H1 (cell line): ENCODE measurements at regions not wholly inside any gene's neighbourhood (a gene's known extent, or its start where the extent isn't known, plus 50 kb on each side); places are given as distances from the start of the nearest gene placed in this dataset.

Source experiments
- CTCF ChIA-PET: fragments of 300-600 bp; sonication (Branson Sonifier 250); formaldehyde crosslinking; loops from one replicate; lab custom pipeline; 2021; ENCODE audit not compliant: partially characterized antibody; lab: Charles Lee
- POLR2A ChIA-PET: fragments of 300-600 bp; sonication (Branson Sonifier 250); formaldehyde crosslinking; loops from one replicate; lab custom pipeline; 2021; ENCODE audit warnings: inconsistent platforms; ENCODE audit not compliant: partially characterized antibody; lab: Charles Lee
- DNase-seq, 2 experiments: peaks; one replicate each; pipeline versions ENCODE4 v3.0.0 to v3.0.0-alpha.2; 2010 to 2022; ENCODE audit warnings: low spot score in 2 of 2, low read depth in 1 of 2, mixed read lengths in 1 of 2
- FAIRE-seq: peaks from 2 replicates; lab custom pipeline; 2011; peaks lifted over from hg19 to GRCh38; lab: Jason Lieb, UNC
- H2AFZ ChIP-seq: 2 replicates; pipeline ENCODE4 v1.8.1; 2012; ENCODE audit warnings: low read length, inconsistent platforms
- H2AK5ac ChIP-seq: 2 replicates; pipeline ENCODE4 v1.6.1; 2013; ENCODE audit warnings: low read depth, low read length
- H2BK120ac ChIP-seq: replicated peaks from 2 replicates; pipeline ENCODE3; 2013; ENCODE audit warnings: low read depth, low read length, inconsistent platforms
- H2BK12ac ChIP-seq: 2 replicates; pipeline ENCODE4 v1.6.1; 2013; ENCODE audit warnings: low read depth, low read length
- H2BK15ac ChIP-seq: 2 replicates; pipeline ENCODE4 v1.6.1; 2013; ENCODE audit warnings: low read length
- H2BK20ac ChIP-seq: 2 replicates; pipeline ENCODE4 v1.6.1; 2013; ENCODE audit warnings: low read length
- H2BK5ac ChIP-seq: 2 replicates; pipeline ENCODE4 v1.6.1; 2013; ENCODE audit warnings: low read depth, low read length
- H3K14ac ChIP-seq: 2 replicates; pipeline ENCODE4 v1.6.1; 2013; ENCODE audit warnings: inconsistent platforms; ENCODE audit not compliant: insufficient read length
- H3K18ac ChIP-seq: 2 replicates; pipeline ENCODE4 v1.6.1; 2013; ENCODE audit warnings: low read length; ENCODE audit errors: extremely low read depth
- H3K23ac ChIP-seq: 2 replicates; pipeline ENCODE4 v1.6.1; 2013; ENCODE audit warnings: inconsistent platforms; ENCODE audit not compliant: insufficient read length
- H3K23me2 ChIP-seq: 2 replicates; pipeline ENCODE4 v1.6.1; 2013; ENCODE audit warnings: low read depth, low read length
- H3K27ac ChIP-seq: 2 replicates; pipeline ENCODE4 v1.6.1; 2011; ENCODE audit warnings: low read depth, low read length, inconsistent platforms
- H3K27me3 ChIP-seq, 4 experiments: replicated peaks in 1 of 4; 1 replicate in 1 of 4; 2 replicates in 3 of 4; pipeline versions ENCODE4 v1.6.1 to v1.8.1; 2011 to 2013; ENCODE audit warnings: low read length in 3 of 4, mild to moderate bottlenecking in 3 of 4, inconsistent platforms in 2 of 4, mixed read lengths in 2 of 4, moderate library complexity in 1 of 4; ENCODE audit not compliant: control insufficient read depth in 3 of 4, insufficient read depth in 3 of 4; ENCODE audit errors: extremely low read depth in 1 of 4
- H3K36me3 ChIP-seq, 4 experiments: 2 replicates each; pipeline versions ENCODE4 v1.6.1 to v1.8.1; 2011 to 2013; ENCODE audit warnings: mild to moderate bottlenecking in 4 of 4, low read length in 3 of 4, moderate library complexity in 2 of 4, control low read depth in 1 of 4, inconsistent platforms in 1 of 4; ENCODE audit not compliant: insufficient read depth in 4 of 4, control insufficient read depth in 2 of 4
- H3K4ac ChIP-seq: replicated peaks from 2 replicates; pipeline ENCODE3; 2013; ENCODE audit warnings: low read length, low read depth, mixed read lengths, inconsistent platforms; ENCODE audit not compliant: insufficient read length
- H3K4me1 ChIP-seq, 4 experiments: replicated peaks in 1 of 4; 1 replicate in 1 of 4; 2 replicates in 3 of 4; pipeline versions ENCODE4 v1.6.1 to v1.8.1; 2011 to 2013; ENCODE audit warnings: low read length in 3 of 4, inconsistent platforms in 2 of 4, mixed read lengths in 1 of 4; ENCODE audit not compliant: insufficient read depth in 4 of 4, control insufficient read depth in 3 of 4
- H3K4me2 ChIP-seq, 2 experiments: 2 replicates each; pipeline versions ENCODE4 v1.6.1 to v1.8.1; 2011 to 2013; ENCODE audit warnings: low read depth in 2 of 2, low read length in 2 of 2, control low read depth in 1 of 2, inconsistent platforms in 1 of 2, mild to moderate bottlenecking in 1 of 2; ENCODE audit not compliant: insufficient read depth in 1 of 2
- H3K4me3 ChIP-seq, 4 experiments: fragments of 200-600, 300-600 bp in 1 of 4; sonication (generic), shearing (Covaris generic), sonication (Bioruptor Twin) in 1 of 4; 2 replicates each; pipeline versions ENCODE4 v1.5.1 to v1.8.1; 2011 to 2016; ENCODE audit warnings: low read length in 4 of 4, low read depth in 3 of 4, control low read depth in 2 of 4, inconsistent platforms in 2 of 4, mild to moderate bottlenecking in 2 of 4, mixed read lengths in 1 of 4, moderate library complexity in 1 of 4; ENCODE audit not compliant: insufficient read depth in 2 of 4; ENCODE audit errors: extremely low read depth in 1 of 4
- H3K56ac ChIP-seq: replicated peaks from 2 replicates; pipeline ENCODE3; 2013; ENCODE audit warnings: low read depth, mild to moderate bottlenecking, mixed read lengths, low read length, inconsistent platforms; ENCODE audit not compliant: insufficient read length
- H3K79me1 ChIP-seq: 2 replicates; pipeline ENCODE4 v1.6.1; 2013; ENCODE audit warnings: low read depth, low read length, control low read depth
- H3K79me2 ChIP-seq, 2 experiments: 2 replicates each; pipeline versions ENCODE4 v1.6.1 to v1.8.1; 2012 to 2013; ENCODE audit warnings: low read length in 2 of 2, mild to moderate bottlenecking in 2 of 2, inconsistent platforms in 1 of 2; ENCODE audit not compliant: insufficient read depth in 2 of 2, control insufficient read depth in 1 of 2
- H3K9ac ChIP-seq, 4 experiments: replicated peaks in 1 of 4; 1 replicate in 1 of 4; 2 replicates in 3 of 4; pipeline versions ENCODE4 v1.6.1 to v1.8.1; 2011 to 2013; ENCODE audit warnings: low read depth in 3 of 4, low read length in 3 of 4, control low read depth in 2 of 4, mild to moderate bottlenecking in 2 of 4, moderate library complexity in 2 of 4, inconsistent platforms in 1 of 4; ENCODE audit errors: extremely low read depth in 1 of 4
- H3K9me3 ChIP-seq, 2 experiments: 2 replicates each; pipeline versions ENCODE4 v1.6.1 to v1.8.1; 2012 to 2013; ENCODE audit warnings: mild to moderate bottlenecking in 2 of 2, moderate library complexity in 2 of 2, control low read depth in 1 of 2, inconsistent platforms in 1 of 2, low read depth in 1 of 2, low read length in 1 of 2, mixed read lengths in 1 of 2; ENCODE audit not compliant: insufficient read depth in 2 of 2
- H4K20me1 ChIP-seq, 2 experiments: replicated peaks in 1 of 2; 2 replicates each; pipeline versions ENCODE3 to v1.8.1; 2011 to 2013; ENCODE audit warnings: inconsistent platforms in 2 of 2, low read length in 2 of 2, mild to moderate bottlenecking in 1 of 2; ENCODE audit not compliant: insufficient read depth in 2 of 2, control insufficient read depth in 1 of 2
- H4K5ac ChIP-seq: 2 replicates; pipeline ENCODE4 v1.6.1; 2013; ENCODE audit warnings: low read length, low read depth, mixed read lengths, inconsistent platforms; ENCODE audit not compliant: insufficient read length
- H4K8ac ChIP-seq: 2 replicates; pipeline ENCODE4 v1.8.0; 2013; ENCODE audit warnings: mild to moderate bottlenecking, moderate library complexity, low read length, inconsistent platforms; ENCODE audit not compliant: insufficient read depth; ENCODE audit errors: extremely low read depth
- H4K91ac ChIP-seq: replicated peaks from 2 replicates; pipeline ENCODE3; 2013; ENCODE audit warnings: low read length, mixed read lengths, inconsistent platforms; ENCODE audit not compliant: insufficient read length
- CREB1 ChIP-seq: IDR thresholded peaks from 2 replicates; pipeline ENCODE4 v1.6.1; 2012; ENCODE audit warnings: inconsistent platforms
- JUN ChIP-seq: IDR thresholded peaks from 2 replicates; pipeline ENCODE4 v1.6.1; 2011; ENCODE audit warnings: low read depth, mild to moderate bottlenecking, improper control_type of control experiment, low read length
- KDM1A ChIP-seq: fragments of 200-600, 300-600 bp; sonication (generic); IDR thresholded peaks from 2 replicates; pipeline ENCODE4 v1.7.1; 2016; ENCODE audit warnings: mild to moderate bottlenecking, low read length, borderline replicate concordance
- SP1 ChIP-seq: IDR thresholded peaks from 2 replicates; pipeline ENCODE4 v1.6.1; 2011; ENCODE audit warnings: low read depth, low read length
- WGBS, 2 experiments: shearing (Covaris generic) in 1 of 2; methylation state at CpG; one replicate each; pipeline versions ENCODE4 v1.1.6 to v1.1.7; 2013 to 2015; ENCODE audit warnings: low lambda C conversion rate in 2 of 2, mixed read lengths in 2 of 2, inconsistent platforms in 1 of 2, low coverage in 1 of 2, missing lambda C conversion rate in 1 of 2; ENCODE audit not compliant: insufficient replicate concordance in 2 of 2, insufficient coverage in 1 of 2, insufficient read length in 1 of 2; ENCODE audit errors: extremely low coverage in 1 of 2, missing lambda C conversion rate in 1 of 2; 5-methylcytosine and 5-hydroxymethylcytosine counted together

DNA sequence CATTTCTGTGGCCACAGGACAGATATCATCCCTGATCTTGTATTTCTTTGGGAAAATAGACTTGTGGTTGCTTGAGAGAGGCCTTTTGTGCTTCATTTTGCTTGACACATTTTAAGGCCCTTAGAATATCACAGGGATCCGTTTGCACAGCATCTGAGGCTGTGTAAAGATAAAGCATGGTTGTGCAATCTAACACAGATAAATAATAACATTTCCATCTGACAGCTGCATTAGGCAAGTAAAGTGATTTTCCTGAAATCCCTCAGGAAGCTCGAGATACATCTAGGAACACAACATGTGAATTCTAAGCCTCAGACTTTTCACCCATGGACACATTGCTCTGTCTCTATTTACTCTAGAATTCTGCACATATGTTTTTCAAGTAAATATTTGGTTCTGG, 212.8 kb upstream of the ADAMTSL1 start:
- no peaks in the 10 kb centered on the region for H3K79me1 ChIP-seq
- no peak overlapping the region for H3K9ac ChIP-seq
- no peak overlapping the region for H3K4ac ChIP-seq
- H2BK12ac ChIP-seq: no peak overlapping the region
- no peaks in the 10 kb centered on the region for H3K9me3 ChIP-seq
- H2BK5ac ChIP-seq: no peak overlapping the region
- no peak overlapping the region for H4K91ac ChIP-seq
- H3K14ac ChIP-seq: no peak overlapping the region
- H2BK15ac ChIP-seq: no peak overlapping the region
- no peak overlapping the region for H2AK5ac ChIP-seq
- no peak overlapping the region for H3K23ac ChIP-seq
- WGBS, 2 experiments: 95% methylated on average over 2 of the region's 2 CpGs; no CpG with 5 or more reads in 1 of the 2 experiments
- no peaks in the 10 kb centered on the region for H3K23me2 ChIP-seq
- H3K56ac ChIP-seq: no peak overlapping the region
- H3K18ac ChIP-seq: no peak overlapping the region
- H2BK120ac ChIP-seq: no peak overlapping the region
- no peak overlapping the region for H3K27ac ChIP-seq
- ChIA-PET POLR2A (no interaction called here), CTCF (interaction anchor here (1.4 to 2.8 kb wide), 2 partner anchors 37 to 181 kb away, joined by 3 to 10 read pairs; no protein-coding TSS in a partner anchor)
- no peak for TF ChIP-seq CREB1
- TF ChIP-seq JUN: no peak
- TF ChIP-seq KDM1A: no peak
- TF ChIP-seq SP1: no peak
- no peaks in the 10 kb centered on the region for H3K79me2 ChIP-seq
- H2BK20ac ChIP-seq: no peak overlapping the region
- H3K4me1 ChIP-seq: no peaks in the 10 kb centered on the region
- FAIRE-seq (no peak), DNase-seq (no peak)
- no peaks in the 10 kb centered on the region for H4K20me1 ChIP-seq
- no peak overlapping the region for H4K5ac ChIP-seq
- no peak overlapping the region for H3K4me2 ChIP-seq
- no peak overlapping the region for H4K8ac ChIP-seq
- no peak overlapping the region for H3K4me3 ChIP-seq
- no peaks in the 10 kb centered on the region for H3K27me3 ChIP-seq
- H3K36me3 ChIP-seq: no peaks in the 10 kb centered on the region
- no peak overlapping the region for H2AFZ ChIP-seq
